Osteoblast (primary cell): ENCODE measurements at regions not wholly inside any gene's neighbourhood (a gene's known extent, or its start where the extent isn't known, plus 50 kb on each side); places are given as distances from the start of the nearest gene placed in this dataset.

Experiments
- DNase-seq: peaks from one replicate; pipeline ENCODE4 v3.0.0; 2011; ENCODE audit warnings: low spot score, mixed read lengths; ENCODE audit not compliant: insufficient read length; ENCODE audit errors: missing footprints
- H2AFZ ChIP-seq: 2 replicates; pipeline ENCODE4 v1.6.0; 2011; ENCODE audit warnings: mild to moderate bottlenecking, low read length
- H3K27ac ChIP-seq: 2 replicates; pipeline ENCODE4 v1.5.1; 2011; ENCODE audit warnings: mild to moderate bottlenecking, low read depth, low read length, moderate library complexity
- H3K27me3 ChIP-seq: 2 replicates; pipeline ENCODE4 v1.6.0; 2012; ENCODE audit warnings: mild to moderate bottlenecking, control low read depth, inconsistent platforms, low read length, moderate library complexity; ENCODE audit not compliant: insufficient read depth
- H3K36me3 ChIP-seq: 2 replicates; pipeline ENCODE4 v1.5.1; 2011; ENCODE audit warnings: mild to moderate bottlenecking, low read length, control low read depth, moderate library complexity; ENCODE audit not compliant: insufficient read depth
- H3K4me1 ChIP-seq: 2 replicates; pipeline ENCODE4 v1.5.1; 2011; ENCODE audit warnings: mild to moderate bottlenecking, low read length, control low read depth, moderate library complexity; ENCODE audit not compliant: insufficient read depth
- H3K4me2 ChIP-seq: 2 replicates; pipeline ENCODE4 v1.6.0; 2011; ENCODE audit warnings: mild to moderate bottlenecking, low read length; ENCODE audit not compliant: insufficient read depth
- H3K4me3 ChIP-seq: fragments of 200-600 bp; sonication (generic); 3 replicates; pipeline ENCODE4 v1.5.1; 2012; ENCODE audit warnings: mild to moderate bottlenecking, low read length, inconsistent platforms; ENCODE audit not compliant: insufficient read depth
- H3K79me2 ChIP-seq: 2 replicates; pipeline ENCODE4 v1.6.0; 2012; ENCODE audit warnings: mild to moderate bottlenecking, low read length, control low read depth, inconsistent platforms; ENCODE audit not compliant: insufficient read depth
- H3K9me3 ChIP-seq: 2 replicates; pipeline ENCODE4 v1.5.1; 2011; ENCODE audit warnings: low read depth, low read length, control low read depth
- H4K20me1 ChIP-seq: 2 replicates; pipeline ENCODE4 v1.6.0; 2012; ENCODE audit warnings: mild to moderate bottlenecking, low read length, control low read depth; ENCODE audit not compliant: insufficient read depth
- CTCF ChIP-seq: IDR thresholded peaks from 2 replicates; pipeline ENCODE4 v1.5.1; 2011; ENCODE audit warnings: mild to moderate bottlenecking, low read depth, low read length, moderate library complexity; ENCODE audit errors: extremely low read depth

GRCh38 chr5:63131626-63132285 is 553.1 kb downstream of the LRRC70 start:
- H3K4me1 ChIP-seq = no peaks in the 10 kb centered on the region
- no peak overlapping the region for H3K27ac ChIP-seq
- no peaks in the 10 kb centered on the region for H4K20me1 ChIP-seq
- no peak for DNase-seq
- no peak overlapping the region for H2AFZ ChIP-seq
- TF ChIP-seq CTCF = no peak
- no peak overlapping the region for H3K4me3 ChIP-seq
- H3K27me3 ChIP-seq = no peaks in the 10 kb centered on the region
- no peak overlapping the region for H3K4me2 ChIP-seq
- no peaks in the 10 kb centered on the region for H3K36me3 ChIP-seq
- no peaks in the 10 kb centered on the region for H3K9me3 ChIP-seq
- no peaks in the 10 kb centered on the region for H3K79me2 ChIP-seq

- DNase-seq = no peak
These were observed 550.1 kb downstream of the LRRC70 start for GRCh38 chr5:63128761-63129160.

GRCh38 chr5:63128018-63128417 is 549.4 kb downstream of the LRRC70 start:
- Histone ChIP-seq H3K27ac (no peak overlapping the region), H3K9me3 (no peaks in the 10 kb centered on the region), H2AFZ (no peak overlapping the region), H3K4me1 (no peaks in the 10 kb centered on the region), H3K79me2 (no peaks in the 10 kb centered on the region), H3K27me3 (no peaks in the 10 kb centered on the region), H4K20me1 (no peaks in the 10 kb centered on the region), H3K36me3 (no peaks in the 10 kb centered on the region), H3K4me2 (no peak overlapping the region), H3K4me3 (no peak overlapping the region)
- no peak for DNase-seq
- no peak for TF ChIP-seq CTCF

More at GRCh38 chr5:63128761-63129160, 550.1 kb downstream of the LRRC70 start:
- Histone ChIP-seq H3K36me3 (no peaks in the 10 kb centered on the region), H3K79me2 (no peaks in the 10 kb centered on the region), H2AFZ (no peak overlapping the region), H3K9me3 (no peaks in the 10 kb centered on the region), H4K20me1 (no peaks in the 10 kb centered on the region), H3K4me2 (no peak overlapping the region), H3K27ac (no peak overlapping the region), H3K4me1 (no peaks in the 10 kb centered on the region), H3K27me3 (no peaks in the 10 kb centered on the region), H3K4me3 (no peak overlapping the region)
- TF ChIP-seq CTCF = no peak

GRCh38 chr5:63127054-63127453 is 548.4 kb downstream of the LRRC70 start:
- H3K36me3 ChIP-seq = no peaks in the 10 kb centered on the region
- H3K9me3 ChIP-seq = no peaks in the 10 kb centered on the region
- H3K4me3 ChIP-seq = no peak overlapping the region
- DNase-seq = no peak
- no peak overlapping the region for H2AFZ ChIP-seq
- no peaks in the 10 kb centered on the region for H4K20me1 ChIP-seq
- H3K79me2 ChIP-seq = no peaks in the 10 kb centered on the region
- TF ChIP-seq CTCF = no peak
- no peaks in the 10 kb centered on the region for H3K4me1 ChIP-seq
- no peak overlapping the region for H3K27ac ChIP-seq
- H3K27me3 ChIP-seq = no peaks in the 10 kb centered on the region
- H3K4me2 ChIP-seq = no peak overlapping the region
